ENCODE measurements at regions not wholly inside any gene's neighbourhood (a gene's known extent, or its start where the extent isn't known, plus 50 kb on each side); places are given as distances from the start of the nearest gene placed in this dataset.

- H3K27me3 Mint-ChIP-seq, result peaks cover 5 to 8% of the 10 kb centered on the region in 2 donors
- H3K27ac Mint-ChIP-seq, result no peak overlapping the region
- ATAC-seq (replicated peaks), result no peak
- H3K9me3 Mint-ChIP-seq, result peaks cover 6% of the 10 kb centered on the region in 2 donors
- H3K4me1 Mint-ChIP-seq, result no peaks in the 10 kb centered on the region
- DNase-seq, result no peak
- no peak overlapping the region for H3K4me3 Mint-ChIP-seq
- no peaks in the 10 kb centered on the region for H3K36me3 Mint-ChIP-seq
Measured at GRCh38 chr10:32111585-32111984, 55.4 kb upstream of the KIF5B start.

GRCh38 chr10:32110790-32111189 lies 54.6 kb upstream of the KIF5B start:
- no peak overlapping the region for H3K4me3 Mint-ChIP-seq
- DNase-seq (no peak), ATAC-seq (replicated peaks) (no peak)
- H3K4me1 Mint-ChIP-seq, result no peaks in the 10 kb centered on the region
- peaks cover 2 to 8% of the 10 kb centered on the region in 2 donors for H3K27me3 Mint-ChIP-seq
- peaks cover 5 to 6% of the 10 kb centered on the region in 2 donors for H3K9me3 Mint-ChIP-seq
- H3K36me3 Mint-ChIP-seq, result no peaks in the 10 kb centered on the region
- no peak overlapping the region for H3K27ac Mint-ChIP-seq

GRCh38 chr10:32109603-32110002 lies 53.4 kb upstream of the KIF5B start:
- Mint-ChIP-seq H3K4me1 (no peaks in the 10 kb centered on the region), H3K4me3 (no peak overlapping the region), H3K36me3 (no peaks in the 10 kb centered on the region), H3K27ac (no peak overlapping the region), H3K27me3 (peaks cover 0 to 8% of the 10 kb centered on the region in 2 donors), H3K9me3 (peaks cover 2 to 3% of the 10 kb centered on the region in 2 donors)
- no peak for DNase-seq
- no peak for ATAC-seq (replicated peaks)

Measured in stimulated activated naive B cell treated with anti-CD40 and anti-IgM and Interleukin-4, amounts not matched to agents 10 μg/mL and 1 μg/mL and 100 μg/mL, for 72 hours (primary cell).